Right forelimb (tissue), 1 donor: ENCODE measurements at regions not wholly inside any gene's neighbourhood (a gene's known extent, or its start where the extent isn't known, plus 50 kb on each side); places are given as distances from the start of the nearest gene placed in this dataset.

ENCODE experiments used
- DNase-seq: peaks from one replicate; pipeline ENCODE4 v3.0.0-alpha.2; 2018

DNA sequence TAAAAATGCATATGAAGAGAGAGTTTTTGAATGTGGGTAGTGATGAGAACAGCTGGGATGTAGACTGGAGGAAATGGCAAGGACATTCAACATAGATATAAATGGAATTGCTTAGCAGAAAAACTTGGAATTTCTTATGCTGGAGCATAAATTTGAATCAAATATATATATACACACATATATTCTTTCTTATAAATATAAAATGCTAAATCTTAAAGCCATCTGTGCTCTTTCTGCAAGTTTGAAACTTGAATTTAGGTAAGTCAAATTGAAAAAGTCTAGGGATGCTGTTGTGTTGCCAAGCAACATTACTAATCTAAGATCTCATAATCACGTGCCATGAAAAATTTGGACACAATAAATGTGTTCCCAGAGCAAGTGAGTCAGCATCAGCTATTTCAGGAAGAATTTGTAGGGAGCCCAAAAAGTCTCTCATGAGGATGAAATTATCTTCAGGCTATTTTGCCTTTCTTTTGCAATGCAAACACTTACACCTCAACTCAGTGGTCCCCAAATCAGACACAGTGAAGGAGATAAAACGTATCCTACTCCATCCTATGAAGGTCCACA, 58.4 kb upstream of the ALDH1A1 start:
- no peak for DNase-seq

DNA sequence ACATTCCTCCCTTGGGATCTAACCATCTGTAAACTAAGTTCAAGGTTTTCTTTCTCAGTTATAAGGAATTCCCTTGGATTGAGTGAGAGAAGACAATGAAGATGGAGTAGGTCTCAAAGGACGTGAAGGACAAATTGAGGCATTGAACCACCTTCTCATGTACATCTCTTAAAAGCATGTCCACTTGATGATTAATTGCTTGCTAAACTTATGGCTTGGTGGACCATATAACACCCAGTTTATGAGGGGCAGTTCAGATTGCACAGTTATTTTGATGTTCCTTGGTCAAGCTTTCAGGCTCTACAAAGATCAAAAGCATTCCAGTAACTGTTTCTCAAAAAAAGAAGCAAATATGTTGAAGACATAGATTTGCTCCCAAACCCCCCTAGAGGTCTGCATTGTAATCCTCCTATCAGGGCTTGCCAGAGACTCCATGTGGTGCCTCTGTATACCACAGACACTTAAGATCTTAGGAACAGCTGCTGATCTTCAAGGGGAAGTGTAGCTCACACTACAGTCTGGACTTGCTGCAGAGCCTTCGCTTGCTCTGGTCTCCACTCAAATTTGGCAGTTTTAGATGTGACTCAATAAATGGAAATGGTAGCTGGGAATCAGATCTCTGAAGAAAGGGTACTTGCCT, 56.9 kb upstream of the ALDH1A1 start:
- DNase-seq = no peak

- DNase-seq = no peak
These were observed 55.3 kb upstream of the ALDH1A1 start for GRCh38 chr9:73007966-73008672.

- DNase-seq = no peak
These were observed 54.1 kb upstream of the ALDH1A1 start for GRCh38 chr9:73006986-73007385.
